SIG-M5 treated with dmso at 0.1 percent for 504 hours (cell line): ENCODE measurements at regions not wholly inside any gene's neighbourhood (a gene's known extent, or its start where the extent isn't known, plus 50 kb on each side); places are given as distances from the start of the nearest gene placed in this dataset.
"Not testable (repeated sequence)": the region's sequence is repeated elsewhere in the genome, so short reads cannot be mapped to it uniquely, and the experiment has no call there.

ENCODE experiments used
- DNase-seq: peaks from one replicate; lab custom pipeline; 2025; ENCODE audit not compliant: unreplicated experiment; lab: John Stamatoyannopoulos, UW

GRCh38 chr3:166696103-166696502 is 684.0 kb downstream of the ZBBX start:
- DNase-seq: no peak

GRCh38 chr3:166688665-166689064 is 691.4 kb downstream of the ZBBX start:
- no peak for DNase-seq

- no peak for DNase-seq
Measured at GRCh38 chr3:166685246-166685645, 694.9 kb downstream of the ZBBX start.

- not testable (repeated sequence) for DNase-seq
Measured at GRCh38 chr3:166684077-166684476, 696.0 kb downstream of the ZBBX start.

DNA sequence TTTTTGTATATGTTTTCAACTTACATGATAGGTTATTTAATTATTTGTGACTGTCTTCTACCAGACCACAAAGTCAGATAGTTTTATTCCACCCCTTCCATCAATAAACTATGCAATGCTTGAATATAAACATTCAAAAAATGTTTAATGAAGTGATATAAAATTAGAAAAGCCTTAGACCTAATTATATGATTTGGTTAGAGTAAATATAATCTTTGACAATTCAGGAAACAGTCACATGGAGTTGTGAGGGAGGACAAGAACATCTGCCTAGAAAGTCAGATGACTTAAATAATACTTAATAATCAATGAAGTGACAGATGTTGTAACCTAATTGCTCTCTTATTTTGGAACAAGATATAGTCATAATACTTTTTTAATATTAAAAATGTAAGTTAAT is 710.3 kb downstream of the ZBBX start:
- DNase-seq: no peak

GRCh38 chr3:166663194-166663593 is 716.9 kb downstream of the ZBBX start:
- DNase-seq: no peak

DNA sequence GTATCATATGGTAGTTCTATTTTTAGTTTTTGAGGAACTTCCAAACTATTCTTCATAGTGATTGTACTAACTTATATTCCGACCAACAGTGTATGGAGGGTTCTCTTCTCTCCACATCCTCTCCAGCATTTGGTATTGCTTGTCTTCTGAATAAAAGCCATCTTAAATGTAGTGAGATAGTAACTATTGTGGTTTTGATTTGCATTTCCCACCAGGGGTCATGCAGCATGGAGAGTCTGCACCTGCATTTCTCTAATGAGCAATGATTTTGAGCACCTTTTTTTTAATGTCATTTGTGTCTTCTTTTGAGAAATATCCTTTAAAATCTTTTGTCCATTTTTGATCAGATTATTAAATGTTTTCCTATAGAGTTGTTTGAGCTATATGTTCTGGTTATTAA is 718.5 kb downstream of the ZBBX start:
- DNase-seq: no peak

DNA sequence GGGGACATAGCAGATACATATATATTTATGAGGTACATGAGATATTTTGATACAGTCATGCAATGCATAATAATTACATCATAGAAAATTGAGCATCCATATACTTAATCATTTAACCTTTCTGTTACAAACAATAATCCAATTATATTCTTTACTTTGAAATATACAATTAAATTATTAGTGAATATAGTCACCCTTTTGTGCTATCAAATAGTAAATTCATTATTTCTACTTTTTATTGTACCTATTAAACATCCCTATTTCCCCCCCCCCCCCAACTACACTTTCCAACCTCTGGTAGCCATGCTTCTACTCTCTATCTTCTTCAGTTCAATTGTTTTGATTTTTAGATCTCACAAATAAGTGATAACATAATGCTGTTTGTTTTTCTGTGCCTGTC is 719.1 kb downstream of the ZBBX start:
- no peak for DNase-seq

GRCh38 chr3:166637984-166638530 is 742.0 kb downstream of the ZBBX start:
- no peak for DNase-seq

DNA sequence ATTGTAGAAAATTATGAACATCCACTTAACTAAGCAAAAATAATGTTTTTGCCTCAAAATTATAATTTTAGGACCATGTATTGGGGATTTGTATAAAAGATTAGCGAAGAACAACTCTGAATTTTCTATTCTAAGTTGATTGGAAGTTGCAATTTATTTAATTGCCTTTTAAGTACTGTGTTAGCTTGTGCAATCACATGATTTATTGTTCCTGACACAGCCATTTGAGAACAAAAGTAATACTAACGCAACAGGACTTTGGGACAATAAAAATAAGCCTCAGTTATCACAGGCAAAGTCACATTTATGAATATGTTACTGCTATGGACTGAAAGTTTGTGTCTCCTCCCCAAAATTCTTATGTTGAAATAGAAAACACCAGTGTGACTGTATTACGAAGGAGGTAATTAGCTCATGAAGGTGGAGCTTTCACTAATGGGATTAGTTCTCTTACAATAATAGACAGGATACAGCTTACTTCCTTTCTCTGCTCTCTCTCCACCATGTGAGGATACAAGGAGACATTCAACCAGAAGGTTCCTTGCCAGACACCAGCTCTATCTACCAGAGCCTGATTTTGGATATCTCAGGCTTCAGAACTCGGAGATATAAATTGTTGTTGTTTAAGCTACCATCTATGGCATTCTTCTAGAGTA is 745.9 kb downstream of the ZBBX start:
- no peak for DNase-seq

GRCh38 chr3:166630190-166630589 is 749.9 kb downstream of the ZBBX start:
- no peak for DNase-seq

- no peak for DNase-seq
Measured at GRCh38 chr3:166613365-166613764, 766.7 kb downstream of the ZBBX start.

GRCh38 chr3:166612761-166613160 is 767.3 kb downstream of the ZBBX start:
- DNase-seq: not testable (repeated sequence)

DNA sequence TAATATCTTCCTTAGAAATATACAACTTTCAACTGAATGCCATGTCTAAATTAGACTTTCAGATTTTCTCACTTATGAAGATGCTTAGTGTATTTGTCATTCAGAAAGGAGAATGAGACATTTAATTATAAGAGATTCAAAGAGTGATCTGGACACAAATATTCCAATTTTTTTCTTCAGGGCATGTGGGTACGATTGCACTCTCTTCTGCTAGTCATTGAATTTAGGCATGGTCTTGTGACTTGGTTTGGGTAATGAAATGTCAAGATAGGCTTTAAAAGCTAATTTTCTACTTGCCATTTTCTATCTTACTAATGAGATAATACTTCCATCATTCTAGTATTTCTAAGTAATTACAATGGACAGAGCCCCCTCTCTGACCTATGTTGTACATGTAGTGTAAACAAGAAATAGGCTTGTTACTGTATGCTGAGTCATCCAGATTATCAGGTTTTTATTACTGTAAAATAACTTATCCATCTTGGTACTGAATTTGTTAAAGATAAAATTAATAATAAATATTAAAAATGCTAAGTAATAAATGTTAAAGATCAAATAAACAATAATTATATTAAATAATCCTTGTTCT is 770.8 kb upstream of the BCHE start:
- no peak for DNase-seq

DNA sequence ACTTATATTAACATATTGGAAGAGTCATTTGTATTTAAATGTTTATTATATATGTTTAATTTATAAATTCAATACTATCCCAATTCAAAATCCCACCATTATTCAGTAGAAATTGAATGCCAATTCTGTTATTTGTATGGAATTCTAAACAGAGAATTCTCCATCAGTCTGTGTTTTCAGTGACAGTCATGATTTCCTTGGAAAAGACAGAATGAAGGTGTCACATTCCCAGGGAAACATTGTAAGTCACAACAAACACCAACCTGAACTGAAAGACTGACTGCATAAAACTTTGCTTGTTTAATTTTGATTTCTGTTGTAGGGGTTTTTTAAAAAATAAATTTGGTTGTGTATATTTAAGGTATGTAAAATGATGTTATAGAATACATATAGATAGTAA is 769.8 kb upstream of the BCHE start:
- DNase-seq: no peak

- no peak for DNase-seq
Measured at GRCh38 chr3:166593776-166594175, 756.6 kb upstream of the BCHE start.

DNA sequence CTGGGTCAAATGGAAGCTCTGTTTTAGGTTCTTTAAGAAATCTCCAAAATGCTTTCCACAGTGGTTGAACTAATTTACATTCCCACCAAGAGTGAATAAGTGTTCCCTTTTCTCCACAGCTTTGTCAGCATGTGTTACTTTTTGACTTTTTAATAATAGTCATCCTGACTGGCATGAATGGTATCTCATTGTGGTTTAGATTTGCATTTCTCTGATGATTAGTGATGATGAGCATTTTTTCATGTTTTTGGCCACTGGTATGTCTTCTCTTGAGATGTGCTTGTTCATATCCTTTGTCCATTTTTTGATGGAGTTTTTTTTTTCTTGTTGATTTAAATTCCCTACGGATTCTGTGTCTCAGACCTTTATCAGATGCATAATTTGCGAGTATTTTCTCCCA is 745.0 kb upstream of the BCHE start:
- DNase-seq: no peak

- DNase-seq: no peak
Measured at GRCh38 chr3:166580561-166580960, 743.3 kb upstream of the BCHE start.

- no peak for DNase-seq
Measured at GRCh38 chr3:166575161-166575560, 737.9 kb upstream of the BCHE start.

DNA sequence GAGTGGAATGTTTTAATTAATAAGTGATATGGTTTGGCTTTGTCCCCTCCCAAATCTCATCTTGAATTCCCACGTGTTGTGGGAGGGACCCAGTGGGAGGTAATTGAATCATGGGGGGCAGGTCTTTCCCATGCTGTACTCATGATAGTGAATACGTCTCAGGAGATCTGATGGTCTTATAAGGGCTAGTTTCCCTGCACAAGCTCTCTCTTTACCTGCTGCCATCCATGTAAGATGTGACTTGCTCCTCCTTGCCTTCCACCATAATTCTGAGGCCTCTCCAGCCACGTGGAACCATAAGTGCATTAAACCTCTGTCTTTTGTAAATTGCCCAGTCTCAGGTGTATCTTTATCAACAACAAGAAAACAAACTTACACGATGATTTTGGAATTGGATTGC is 734.5 kb upstream of the BCHE start:
- not testable (repeated sequence) for DNase-seq

GRCh38 chr3:166570102-166570501 is 732.9 kb upstream of the BCHE start:
- no peak for DNase-seq

DNA sequence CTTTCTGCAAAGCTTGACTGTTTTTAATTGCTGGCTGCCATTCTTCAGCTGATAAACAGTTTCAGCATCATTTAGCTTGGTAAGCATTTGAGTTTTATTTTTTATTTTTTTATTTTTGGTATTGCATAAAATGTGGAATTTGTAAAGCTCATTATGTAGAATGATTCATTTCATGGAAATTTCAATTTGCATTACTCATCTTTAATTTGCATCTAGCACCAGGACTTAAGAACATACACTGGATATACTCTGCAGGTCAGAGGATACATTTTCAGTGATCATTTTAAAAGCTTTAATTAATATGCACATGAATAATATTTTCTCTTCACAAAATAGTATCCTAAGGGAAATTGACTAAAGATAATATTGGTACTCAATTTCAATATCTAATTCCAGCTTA is 732.4 kb upstream of the BCHE start:
- no peak for DNase-seq

- no peak for DNase-seq
Measured at GRCh38 chr3:166560253-166560652, 723.0 kb upstream of the BCHE start.
